MCF 10A (cell line): ENCODE measurements at regions not wholly inside any gene's neighbourhood (a gene's known extent, or its start where the extent isn't known, plus 50 kb on each side); places are given as distances from the start of the nearest gene placed in this dataset.

Experiments used
- BruUV-seq: library from RNA; stranded (reverse); fragments of 400-500 nt; replicated peaks from 2 replicates; lab custom pipeline; 2021; lab: Mats Ljungman, UMichigan
- CTCF ChIA-PET: fragments of 300-600 bp; sonication (Branson Sonifier 250); formaldehyde crosslinking; extraction: SDS; loops from one replicate; lab custom pipeline; 2021; ENCODE audit warnings: antibody characterized with exemption, inconsistent platforms; lab: Yijun Ruan, JAX
- POLR2A ChIA-PET: fragments of 300-600, 350-650 bp; sonication (Branson Sonifier 250); formaldehyde crosslinking; extraction: SDS; loops from one replicate; lab custom pipeline; 2020; ENCODE audit warnings: antibody characterized with exemption, inconsistent platforms; lab: Yijun Ruan, JAX
- DNase-seq: peaks from one replicate; pipeline ENCODE4 v3.0.0-alpha.2; 2018; ENCODE audit not compliant: unreplicated experiment
- H3K27ac Mint-ChIP-seq: one replicate; pipeline ENCODE4 v1.8.0; 2022; ENCODE audit warnings: mild to moderate bottlenecking, low read depth, mixed read lengths; ENCODE audit not compliant: unreplicated experiment
- H3K27me3 Mint-ChIP-seq: one replicate; pipeline ENCODE4 v1.8.0; 2022; ENCODE audit warnings: mixed read lengths; ENCODE audit not compliant: insufficient read depth, unreplicated experiment
- H3K36me3 Mint-ChIP-seq: one replicate; pipeline ENCODE4 v1.8.0; 2022; ENCODE audit warnings: mild to moderate bottlenecking, moderate library complexity, mixed read lengths; ENCODE audit not compliant: insufficient read depth, unreplicated experiment
- H3K4me1 Mint-ChIP-seq: one replicate; pipeline ENCODE4 v1.8.0; 2022; ENCODE audit warnings: mixed read lengths; ENCODE audit not compliant: insufficient read depth, unreplicated experiment
- H3K4me3 Mint-ChIP-seq: one replicate; pipeline ENCODE4 v1.8.0; 2022; ENCODE audit warnings: mild to moderate bottlenecking, moderate library complexity, mixed read lengths; ENCODE audit not compliant: unreplicated experiment
- H3K9me3 Mint-ChIP-seq: one replicate; pipeline ENCODE4 v1.8.0; 2022; ENCODE audit warnings: mixed read lengths; ENCODE audit not compliant: unreplicated experiment
- CTCF ChIP-seq: fragments of 200-600 bp; IDR thresholded peaks from one replicate; pipeline ENCODE4 v1.8.0; 2022; ENCODE audit warnings: antibody characterized with exemption, mild to moderate bottlenecking; ENCODE audit not compliant: unreplicated experiment
- intact Hi-C: fragments of 100-400 bp; cut with micrococcal nuclease; formaldehyde crosslinking; loops from 2 replicates; pipeline ENCODE4 v1.14.1; 2022

DNA sequence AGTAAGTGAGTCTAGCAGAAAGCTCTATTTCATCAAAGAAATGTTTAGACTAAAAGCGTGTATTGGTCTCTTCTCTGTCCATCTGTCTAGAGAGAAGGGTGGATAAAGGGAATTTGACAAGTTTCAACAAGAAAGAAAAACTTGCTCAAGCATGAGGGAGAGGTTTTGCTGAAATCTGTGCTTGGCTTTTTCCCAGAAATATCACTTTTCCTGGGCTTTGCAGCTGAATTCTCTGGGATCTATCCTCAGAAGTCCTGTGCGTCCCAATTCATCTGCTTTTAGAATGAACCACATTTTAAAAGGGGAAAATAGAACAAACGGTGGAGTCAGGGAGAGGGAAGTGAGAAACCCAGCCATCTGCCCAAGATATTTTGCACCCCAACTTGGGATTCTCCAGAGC, 59.6 kb upstream of the CELF2 start:
- Mint-ChIP-seq H3K27ac (no peak overlapping the region), H3K36me3 (no peaks in the 10 kb centered on the region), H3K27me3 (no peaks in the 10 kb centered on the region), H3K4me3 (no peak overlapping the region), H3K9me3 (no peaks in the 10 kb centered on the region), H3K4me1 (no peaks in the 10 kb centered on the region)
- no peak for TF ChIP-seq CTCF
- DNase-seq = no peak
- intact Hi-C loops = no loop called here
- no TSS peak for BruUV-seq
- ChIA-PET CTCF (interaction anchor here (0.6 kb wide), 1 partner anchor 19 kb away, joined by 5 read pairs; no protein-coding TSS in a partner anchor), POLR2A (no interaction called here)

DNA sequence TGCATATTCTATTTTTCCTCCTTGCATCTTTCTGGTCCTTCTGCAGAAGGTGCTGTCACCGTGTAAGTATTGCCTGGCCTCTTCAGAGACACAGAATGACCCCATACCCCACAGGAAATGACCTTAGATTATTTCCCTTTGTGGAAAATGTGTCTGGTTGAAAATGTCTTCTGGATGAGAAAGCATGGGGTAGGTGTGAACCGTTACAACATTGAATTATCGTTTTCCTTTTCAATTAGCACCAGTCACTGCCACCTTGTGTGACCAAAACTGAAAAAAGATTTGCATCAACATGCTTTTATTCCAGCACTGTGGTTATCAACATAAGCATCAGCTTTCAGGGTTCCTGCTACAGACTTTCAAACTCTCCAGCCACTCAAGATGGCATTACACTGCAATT, 58.0 kb upstream of the CELF2 start:
- DNase-seq = no peak
- no peaks in the 10 kb centered on the region for H3K27me3 Mint-ChIP-seq
- ChIA-PET POLR2A (interaction anchor here (0.7 kb wide), 1 partner anchor 978 kb away, joined by 3 read pairs; no protein-coding TSS in a partner anchor), CTCF (no interaction called here)
- H3K4me1 Mint-ChIP-seq = no peaks in the 10 kb centered on the region
- no peak for TF ChIP-seq CTCF
- H3K9me3 Mint-ChIP-seq = no peaks in the 10 kb centered on the region
- H3K36me3 Mint-ChIP-seq = no peaks in the 10 kb centered on the region
- intact Hi-C loops = no loop called here
- no TSS peak for BruUV-seq
- no peak overlapping the region for H3K27ac Mint-ChIP-seq
- no peak overlapping the region for H3K4me3 Mint-ChIP-seq

GRCh38 chr10:10960534-10960933, 57.1 kb upstream of the CELF2 start:
- H3K9me3 Mint-ChIP-seq = no peaks in the 10 kb centered on the region
- intact Hi-C loops = no loop called here
- no TSS peak for BruUV-seq

DNA sequence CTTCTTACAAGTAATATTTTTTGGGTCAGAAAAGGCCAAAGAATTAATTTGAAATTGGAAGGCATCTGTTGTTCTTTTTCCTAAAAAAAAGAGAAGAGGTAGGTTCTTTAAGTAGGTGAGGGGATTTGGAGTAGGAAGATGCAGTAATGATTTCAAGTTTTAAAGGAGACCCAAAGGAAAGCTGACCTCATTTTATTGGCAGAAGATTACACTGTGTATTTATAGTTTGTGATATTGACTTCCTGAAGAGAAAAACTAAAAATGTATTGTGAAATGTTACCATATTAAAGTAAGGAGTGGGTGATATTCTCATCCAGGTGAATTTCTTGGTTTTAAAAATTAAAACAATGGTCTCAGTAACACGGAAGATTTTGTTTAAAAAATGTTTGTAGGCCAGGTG, 56.6 kb upstream of the CELF2 start:
- H3K36me3 Mint-ChIP-seq = no peaks in the 10 kb centered on the region
- no peaks in the 10 kb centered on the region for H3K9me3 Mint-ChIP-seq
- no peaks in the 10 kb centered on the region for H3K27me3 Mint-ChIP-seq
- intact Hi-C loops = no loop called here
- H3K27ac Mint-ChIP-seq = no peak overlapping the region
- no peak for TF ChIP-seq CTCF
- BruUV-seq = no TSS peak
- no peak for DNase-seq
- no peak overlapping the region for H3K4me3 Mint-ChIP-seq
- no peaks in the 10 kb centered on the region for H3K4me1 Mint-ChIP-seq
- ChIA-PET POLR2A (no interaction called here), CTCF (no interaction called here)

More at GRCh38 chr10:10960534-10960933, 57.1 kb upstream of the CELF2 start:
- ChIA-PET POLR2A (interaction anchor here (0.7 kb wide), 1 partner anchor 977 kb away, joined by 3 read pairs; no protein-coding TSS in a partner anchor), CTCF (no interaction called here)
- Mint-ChIP-seq H3K27me3 (no peaks in the 10 kb centered on the region), H3K4me3 (no peak overlapping the region), H3K36me3 (no peaks in the 10 kb centered on the region), H3K4me1 (no peaks in the 10 kb centered on the region), H3K27ac (no peak overlapping the region)
- no peak for TF ChIP-seq CTCF
- no peak for DNase-seq
